H9 (cell line): ENCODE measurements at regions not wholly inside any gene's neighbourhood (a gene's known extent, or its start where the extent isn't known, plus 50 kb on each side); places are given as distances from the start of the nearest gene placed in this dataset.

Experiments used
- DNase-seq: peaks from one replicate; pipeline ENCODE4 v3.0.0-alpha.2; 2017
- H2AFZ ChIP-seq: one replicate; pipeline ENCODE4 v1.6.1; 2013; ENCODE audit warnings: mild to moderate bottlenecking, low read length, control low read depth, moderate library complexity
- H2AK5ac ChIP-seq: 2 replicates; pipeline ENCODE4 v1.6.1; 2013; ENCODE audit warnings: low read length, control low read depth, mixed read lengths; ENCODE audit not compliant: insufficient read length
- H2BK120ac ChIP-seq: one replicate; pipeline ENCODE4 v1.6.1; 2013; ENCODE audit warnings: low read depth, mild to moderate bottlenecking, low read length, control low read depth, inconsistent platforms; ENCODE audit not compliant: poor library complexity, severe bottlenecking
- H2BK12ac ChIP-seq: 2 replicates; pipeline ENCODE4 v1.6.1; 2013; ENCODE audit warnings: low read length, control low read depth, mixed read lengths, low read depth; ENCODE audit not compliant: insufficient read length
- H2BK15ac ChIP-seq: 2 replicates; pipeline ENCODE4 v1.6.1; 2013; ENCODE audit warnings: low read depth, low read length, control low read depth
- H2BK20ac ChIP-seq: one replicate; pipeline ENCODE4 v1.6.1; 2013; ENCODE audit warnings: low read depth, mild to moderate bottlenecking, low read length, control low read depth, inconsistent platforms; ENCODE audit not compliant: poor library complexity, severe bottlenecking
- H2BK5ac ChIP-seq: 2 replicates; pipeline ENCODE4 v1.6.1; 2013; ENCODE audit warnings: low read length, control low read depth, mixed read lengths; ENCODE audit not compliant: insufficient read length
- H3K14ac ChIP-seq: 2 replicates; pipeline ENCODE4 v1.6.1; 2013; ENCODE audit warnings: low read length, control low read depth; ENCODE audit not compliant: insufficient read depth
- H3K18ac ChIP-seq: 2 replicates; pipeline ENCODE4 v1.6.1; 2013; ENCODE audit warnings: low read depth, mild to moderate bottlenecking, mixed read lengths, low read length, control low read depth; ENCODE audit not compliant: insufficient read length
- H3K23ac ChIP-seq: 2 replicates; pipeline ENCODE4 v1.6.1; 2013; ENCODE audit warnings: low read length, control low read depth, mixed read lengths, low read depth; ENCODE audit not compliant: insufficient read length
- H3K23me2 ChIP-seq: 2 replicates; pipeline ENCODE4 v1.6.1; 2013; ENCODE audit warnings: low read depth, mild to moderate bottlenecking, mixed read lengths, low read length, control low read depth; ENCODE audit not compliant: insufficient read length, poor library complexity, severe bottlenecking
- H3K27ac ChIP-seq: 2 replicates; pipeline ENCODE4 v1.5.1; 2013; ENCODE audit warnings: low read length, control low read depth, mixed read lengths, low read depth; ENCODE audit not compliant: insufficient read length
- H3K27me3 ChIP-seq: 2 replicates; pipeline ENCODE4 v1.6.1; 2013; ENCODE audit warnings: low read length, control low read depth, inconsistent platforms; ENCODE audit not compliant: insufficient read depth
- H3K4ac ChIP-seq: 2 replicates; pipeline ENCODE4 v1.6.1; 2013; ENCODE audit warnings: low read depth, mild to moderate bottlenecking, control low read depth, inconsistent platforms, low read length, moderate library complexity
- H3K4me1 ChIP-seq: 2 replicates; pipeline ENCODE4 v1.6.1; 2013; ENCODE audit warnings: low read length, control low read depth, inconsistent platforms; ENCODE audit not compliant: insufficient read depth
- H3K4me2 ChIP-seq: 2 replicates; pipeline ENCODE4 v1.6.1; 2013; ENCODE audit warnings: low read length, control low read depth, mixed read lengths; ENCODE audit not compliant: insufficient read length, insufficient read depth
- H3K56ac ChIP-seq: 2 replicates; pipeline ENCODE4 v1.6.1; 2013; ENCODE audit warnings: low read depth, mild to moderate bottlenecking, mixed read lengths, low read length, control low read depth; ENCODE audit not compliant: insufficient read length
- H3K79me1 ChIP-seq: 2 replicates; pipeline ENCODE4 v1.6.1; 2013; ENCODE audit warnings: low read depth, mild to moderate bottlenecking, moderate library complexity, low read length, control low read depth, inconsistent platforms; ENCODE audit not compliant: insufficient read depth, poor library complexity, severe bottlenecking
- H3K79me2 ChIP-seq: 2 replicates; pipeline ENCODE4 v1.6.1; 2013; ENCODE audit warnings: low read length, control low read depth, inconsistent platforms; ENCODE audit not compliant: insufficient read depth
- H3K9ac ChIP-seq: 2 replicates; pipeline ENCODE4 v1.6.1; 2013; ENCODE audit warnings: low read length, control low read depth, mixed read lengths; ENCODE audit not compliant: insufficient read length; ENCODE audit errors: extremely low read depth
- H3K9me3 ChIP-seq: one replicate; pipeline ENCODE4 v1.6.1; 2013; ENCODE audit warnings: low read depth, low read length, inconsistent platforms; ENCODE audit not compliant: control insufficient read depth
- H3T11ph ChIP-seq: one replicate; pipeline ENCODE4 v1.6.1; 2013; ENCODE audit warnings: mild to moderate bottlenecking, low read length, control low read depth, inconsistent platforms
- H4K20me1 ChIP-seq: one replicate; pipeline ENCODE4 v1.6.1; 2013; ENCODE audit not compliant: control insufficient read depth, insufficient read length, insufficient read depth
- H4K5ac ChIP-seq: 2 replicates; pipeline ENCODE4 v1.6.1; 2013; ENCODE audit warnings: low read depth, mild to moderate bottlenecking, mixed read lengths, low read length, control low read depth; ENCODE audit not compliant: insufficient read length
- H4K8ac ChIP-seq: replicated peaks from 2 replicates; pipeline ENCODE4 v1.6.1; 2013; ENCODE audit warnings: low read length, control low read depth, mixed read lengths, low read depth; ENCODE audit not compliant: insufficient read length
- H4K91ac ChIP-seq: 2 replicates; pipeline ENCODE4 v1.6.1; 2013; ENCODE audit warnings: low read depth, mild to moderate bottlenecking, moderate library complexity, mixed read lengths, low read length, control low read depth; ENCODE audit not compliant: insufficient read length
- H3K27ac Mint-ChIP-seq, 3 experiments: 2 replicates in 2 of 3; 3 replicates in 1 of 3; pipeline ENCODE4 v1.8.0; 2020 to 2021; ENCODE audit warnings: mixed read lengths in 3 of 3, mild to moderate bottlenecking in 1 of 3, moderate library complexity in 1 of 3
- H3K27me3 Mint-ChIP-seq: 2 replicates; pipeline ENCODE4 v1.8.0; 2021; ENCODE audit warnings: low read depth, mild to moderate bottlenecking, moderate library complexity, mixed read lengths
- H3K36me3 Mint-ChIP-seq, 3 experiments: 2 replicates in 2 of 3; 3 replicates in 1 of 3; pipeline ENCODE4 v1.8.0; 2020 to 2021; ENCODE audit warnings: low read depth in 3 of 3, mixed read lengths in 3 of 3; ENCODE audit not compliant: insufficient read depth in 1 of 3
- H3K4me1 Mint-ChIP-seq, 2 experiments: 2 replicates each; pipeline ENCODE4 v1.8.0; 2020; ENCODE audit warnings: mixed read lengths in 2 of 2
- H3K4me3 Mint-ChIP-seq, 2 experiments: 2 replicates in 1 of 2; 3 replicates in 1 of 2; pipeline ENCODE4 v1.8.0; 2020 to 2021; ENCODE audit warnings: mild to moderate bottlenecking in 2 of 2, mixed read lengths in 2 of 2, moderate library complexity in 1 of 2
- H3K9me3 Mint-ChIP-seq, 2 experiments: 2 replicates in 1 of 2; 3 replicates in 1 of 2; pipeline ENCODE4 v1.8.0; 2020; ENCODE audit warnings: mild to moderate bottlenecking in 2 of 2, mixed read lengths in 2 of 2, moderate library complexity in 1 of 2
- CTCF ChIP-seq: fragments of 200-600 bp; sonication (generic); conservative IDR thresholded peaks from 3 replicates; pipeline ENCODE4 v1.8.0; 2021; ENCODE audit warnings: antibody characterized with exemption, mild to moderate bottlenecking
- WGBS: extraction: QIAGEN DNeasy Blood & Tissue Kit; methylation state at CpG from one replicate; pipeline ENCODE4 v1.1.7; 2013; ENCODE audit warnings: missing lambda C conversion rate, low lambda C conversion rate, mixed read lengths; ENCODE audit not compliant: insufficient read length; ENCODE audit errors: extremely low coverage; 5-methylcytosine and 5-hydroxymethylcytosine counted together

- H3K79me2 ChIP-seq, result no peaks in the 10 kb centered on the region
- no peak overlapping the region for H3K4me2 ChIP-seq
- H3K9me3 Mint-ChIP-seq, result peaks cover 3 to 8% of the 10 kb centered on the region in 2 experiments; a peak in 3 of 5 replicates
- no peak overlapping the region for H3K27ac ChIP-seq
- H4K91ac ChIP-seq, result no peak overlapping the region
- H3K36me3 Mint-ChIP-seq, result peaks cover 2 to 13% (median 4%) of the 10 kb centered on the region in 3 experiments; a peak in 4 of 7 replicates
- no peaks in the 10 kb centered on the region for H3K4me1 ChIP-seq
- no peaks in the 10 kb centered on the region for H3K23me2 ChIP-seq
- no peaks in the 10 kb centered on the region for H3K27me3 ChIP-seq
- no peaks in the 10 kb centered on the region for H3K79me1 ChIP-seq
- no peak overlapping the region for H3K56ac ChIP-seq
- WGBS, result no CpG with 5 or more reads among the region's 5 CpGs
- H2AK5ac ChIP-seq, result no peak overlapping the region
- no peak overlapping the region for H4K5ac ChIP-seq
- no peak overlapping the region for H3K4me3 Mint-ChIP-seq
- no peak overlapping the region for H4K8ac ChIP-seq
- no peaks in the 10 kb centered on the region for H3K9me3 ChIP-seq
- H2AFZ ChIP-seq, result no peak overlapping the region
- no peak overlapping the region for H3T11ph ChIP-seq
- H3K27ac Mint-ChIP-seq, result no peak overlapping the region
- H2BK5ac ChIP-seq, result no peak overlapping the region
- H2BK12ac ChIP-seq, result no peak overlapping the region
- H3K18ac ChIP-seq, result no peak overlapping the region
- no peak overlapping the region for H3K9ac ChIP-seq
- no peak overlapping the region for H3K4ac ChIP-seq
- H3K23ac ChIP-seq, result no peak overlapping the region
- H3K27me3 Mint-ChIP-seq, result no peaks in the 10 kb centered on the region
- no peak overlapping the region for H2BK120ac ChIP-seq
- no peak overlapping the region for H2BK20ac ChIP-seq
- no peak overlapping the region for H2BK15ac ChIP-seq
- TF ChIP-seq CTCF, result no peak
- H4K20me1 ChIP-seq, result no peaks in the 10 kb centered on the region
- H3K14ac ChIP-seq, result no peak overlapping the region
- no peak for DNase-seq
- H3K4me1 Mint-ChIP-seq, result peaks cover 5 to 16% of the 10 kb centered on the region in 2 experiments; a peak in 3 of 4 replicates
Measured at GRCh38 chr10:58898854-58899573, 277.4 kb upstream of the PHYHIPL start.
